NCI-H128 (cell line): ENCODE measurements at regions not wholly inside any gene's neighbourhood (a gene's known extent, or its start where the extent isn't known, plus 50 kb on each side); places are given as distances from the start of the nearest gene placed in this dataset.
"Not testable (repeated sequence)": the region's sequence is repeated elsewhere in the genome, so short reads cannot be mapped to it uniquely, and the experiment has no call there.

Source experiments
- DNase-seq: peaks from one replicate; lab custom pipeline; 2025; ENCODE audit not compliant: unreplicated experiment; lab: John Stamatoyannopoulos, UW

DNA sequence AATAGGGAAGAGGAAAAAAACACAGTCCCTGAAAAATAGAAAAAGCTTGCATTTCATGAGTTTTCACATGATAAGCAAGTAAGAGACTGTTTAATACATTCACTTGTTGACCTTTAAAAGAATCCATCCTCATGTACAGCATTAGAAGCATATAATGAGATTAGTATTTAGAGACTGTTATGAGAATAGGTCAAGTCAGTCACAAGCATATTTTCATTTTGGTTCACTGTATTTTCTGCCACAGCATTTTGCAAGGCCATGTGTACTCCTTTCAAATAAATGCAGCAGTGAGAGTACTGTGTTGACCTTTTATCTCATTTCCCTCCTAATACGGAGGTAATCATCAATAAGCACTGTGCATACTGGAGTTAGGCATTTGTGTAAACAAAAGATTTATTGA, 162.2 kb upstream of the SETMAR start:
- no peak for DNase-seq

DNA sequence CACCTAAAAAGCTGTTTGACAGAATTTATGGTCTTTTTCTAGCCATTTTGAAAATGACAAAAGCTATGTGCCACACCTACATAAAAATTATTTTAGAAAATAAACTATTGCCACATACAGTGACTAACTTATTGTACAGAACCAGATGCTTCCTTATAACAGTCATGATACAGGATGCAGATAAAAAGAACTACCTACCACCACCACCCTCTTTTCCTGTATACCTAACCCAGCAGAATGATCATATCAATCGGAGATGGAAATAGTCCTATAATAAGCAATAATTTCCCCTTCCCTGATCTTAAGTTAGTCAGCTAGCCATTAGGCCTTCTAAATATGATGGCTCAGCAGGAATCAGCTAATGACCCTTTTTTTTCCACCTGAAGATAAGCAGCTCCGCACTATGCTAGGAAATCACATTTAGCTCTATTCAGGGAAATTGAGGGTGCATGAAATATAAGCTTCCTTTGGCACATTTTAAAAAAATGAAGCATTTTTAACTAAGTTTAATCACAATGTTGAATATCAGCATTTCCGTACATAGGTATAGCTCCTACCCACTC, 155.5 kb upstream of the SETMAR start:
- DNase-seq = no peak

DNA sequence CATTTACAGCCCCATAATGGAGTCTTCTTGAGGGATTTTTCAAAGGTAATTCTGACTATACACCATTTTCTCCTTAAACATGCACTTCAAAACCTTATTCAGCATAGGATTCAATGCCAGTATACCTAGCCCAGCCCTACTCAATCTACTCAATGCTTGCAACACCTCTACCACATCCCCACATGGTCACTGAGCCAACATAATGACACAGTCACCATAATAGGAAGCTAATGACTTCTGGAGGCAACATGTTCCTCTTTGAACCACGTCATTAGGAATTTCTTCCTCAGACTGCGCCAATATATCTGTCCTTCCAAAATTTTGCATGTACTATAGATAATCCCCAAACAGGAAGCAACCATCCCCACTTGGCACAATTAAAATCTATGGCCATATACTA, 153.9 kb upstream of the SETMAR start:
- DNase-seq = no peak

DNA sequence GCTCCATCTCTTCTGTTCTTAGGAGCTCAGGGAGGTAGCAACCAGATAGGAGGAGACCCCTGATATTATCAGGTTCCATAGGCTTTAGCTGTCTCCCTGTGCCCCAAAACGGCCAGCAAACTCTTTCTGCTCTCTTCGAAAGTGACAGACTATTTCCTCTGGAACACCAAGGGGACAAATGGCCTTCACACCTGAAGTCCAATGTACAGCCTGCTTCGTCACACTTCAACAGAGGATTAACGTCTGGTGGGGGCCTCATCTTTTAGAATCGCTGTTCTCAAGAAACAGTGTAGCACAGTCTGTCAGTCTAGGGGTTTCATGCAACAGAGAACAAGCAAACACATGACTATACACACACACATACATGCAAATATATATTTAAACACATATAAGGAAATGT, 152.4 kb upstream of the SETMAR start:
- DNase-seq = no peak

DNA sequence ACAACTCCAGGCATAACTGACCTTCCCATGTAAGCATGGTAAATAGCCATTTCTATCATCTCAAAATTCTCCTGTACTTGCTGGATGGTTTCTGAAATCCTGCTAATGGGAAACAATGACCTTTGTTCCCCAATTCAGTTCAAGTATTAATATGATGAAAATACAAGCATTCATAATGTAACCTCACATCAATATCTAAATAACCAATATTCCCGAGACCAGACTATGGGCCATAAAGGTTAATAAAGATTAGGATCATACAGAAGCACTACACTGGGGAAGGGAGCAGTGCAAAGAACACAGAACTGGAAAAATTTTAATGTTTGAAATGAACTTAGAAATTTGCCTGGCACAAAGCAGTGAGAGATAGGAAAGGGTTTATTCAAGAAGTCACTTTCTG, 151.3 kb upstream of the SETMAR start:
- no peak for DNase-seq

DNA sequence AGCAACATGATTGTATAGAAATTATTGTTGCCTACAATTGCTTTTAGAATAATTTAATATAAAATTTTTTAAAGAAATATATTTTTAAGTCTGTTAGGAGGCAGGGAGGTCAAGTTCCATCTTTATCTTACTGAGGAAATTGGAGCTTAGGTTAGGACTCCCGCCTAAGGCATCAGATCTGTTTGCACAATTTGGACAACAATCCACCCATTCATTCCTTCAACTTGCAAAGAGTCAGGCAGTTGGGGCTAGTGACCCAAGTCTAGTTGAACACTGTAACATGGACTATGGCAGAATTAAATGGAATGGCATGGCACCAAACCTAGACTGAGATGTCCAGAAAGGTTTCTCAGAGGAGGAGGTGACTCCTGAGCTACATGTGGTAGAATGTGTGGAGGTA, 149.4 kb upstream of the SETMAR start:
- no peak for DNase-seq

DNA sequence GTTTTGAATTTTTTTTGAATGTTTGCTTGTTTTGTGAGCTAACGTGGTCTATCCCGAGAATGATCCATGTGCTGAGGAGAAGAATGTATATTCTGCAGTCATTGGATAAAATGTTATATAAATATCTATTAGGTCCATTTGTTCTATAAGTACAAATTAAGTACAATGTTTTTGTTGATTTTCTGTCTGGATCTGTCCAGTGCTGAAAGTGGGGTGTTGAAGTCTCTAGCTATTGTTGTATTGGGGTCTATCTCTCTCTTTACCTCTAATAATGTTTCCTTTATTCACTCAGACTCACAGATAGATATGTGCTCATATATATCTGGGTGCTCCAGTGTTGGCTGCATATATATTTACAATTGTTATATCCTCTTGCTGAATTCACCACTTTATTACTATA, 144.8 kb upstream of the SETMAR start:
- DNase-seq = no peak

DNA sequence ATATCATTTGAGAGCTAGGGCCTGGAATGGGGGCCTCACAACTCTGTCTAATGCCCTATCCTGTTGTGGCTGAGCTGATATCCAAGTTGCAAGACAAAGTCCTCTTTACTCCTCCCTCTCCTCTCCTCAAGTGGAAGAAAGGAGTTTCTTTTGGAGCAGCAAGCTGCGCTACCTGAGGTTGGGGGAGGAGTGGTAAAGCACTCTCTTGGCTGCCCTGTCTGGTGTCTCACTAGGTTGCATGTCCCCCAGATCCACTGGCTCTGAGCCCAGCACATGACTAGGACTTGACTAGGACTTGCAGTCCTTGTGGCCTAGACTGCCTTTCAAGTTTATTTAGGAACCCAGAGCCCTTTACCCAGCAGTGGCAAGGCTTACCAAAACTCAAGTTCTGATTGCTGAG, 141.1 kb upstream of the SETMAR start:
- DNase-seq = no peak

DNA sequence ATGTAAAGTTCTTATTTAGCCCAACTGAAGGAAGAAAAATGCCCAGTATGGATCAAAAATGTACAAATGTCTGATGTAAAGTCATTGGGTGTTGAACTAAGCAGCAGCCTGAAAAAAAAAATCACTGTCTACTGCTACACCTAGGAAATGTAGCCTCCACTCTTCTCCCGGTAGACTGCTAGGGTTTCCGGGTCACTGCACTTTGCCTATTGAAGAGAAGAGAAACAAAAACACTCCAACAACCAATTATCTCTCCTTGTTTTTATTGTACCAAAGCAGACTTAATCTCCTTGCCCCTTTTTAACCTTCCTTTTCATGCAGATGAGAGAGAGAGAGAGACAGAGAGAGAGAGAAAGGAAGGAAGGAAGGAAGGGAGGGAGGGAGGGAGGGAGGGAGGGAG, 140.2 kb upstream of the SETMAR start:
- no peak for DNase-seq

DNA sequence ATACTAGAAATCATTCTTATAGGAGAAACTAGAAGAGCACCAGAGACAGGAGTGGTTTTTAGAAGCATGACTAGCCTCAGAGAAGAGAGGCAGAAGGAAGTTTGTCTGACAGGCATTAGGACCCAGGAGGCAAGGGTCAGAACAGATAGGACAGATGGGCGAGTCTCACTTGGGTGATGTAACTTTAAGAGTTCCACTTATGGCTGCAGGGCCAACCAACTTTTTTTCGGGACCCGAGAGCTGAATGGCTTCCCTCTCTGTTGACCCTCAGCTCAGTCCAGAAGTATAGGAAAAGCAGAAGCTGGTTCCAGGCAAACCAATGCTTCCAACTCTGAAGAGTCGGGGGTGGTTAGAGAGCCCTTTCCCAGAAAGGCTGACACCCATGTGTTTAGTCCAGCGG, 136.6 kb upstream of the SETMAR start:
- DNase-seq = no peak

DNA sequence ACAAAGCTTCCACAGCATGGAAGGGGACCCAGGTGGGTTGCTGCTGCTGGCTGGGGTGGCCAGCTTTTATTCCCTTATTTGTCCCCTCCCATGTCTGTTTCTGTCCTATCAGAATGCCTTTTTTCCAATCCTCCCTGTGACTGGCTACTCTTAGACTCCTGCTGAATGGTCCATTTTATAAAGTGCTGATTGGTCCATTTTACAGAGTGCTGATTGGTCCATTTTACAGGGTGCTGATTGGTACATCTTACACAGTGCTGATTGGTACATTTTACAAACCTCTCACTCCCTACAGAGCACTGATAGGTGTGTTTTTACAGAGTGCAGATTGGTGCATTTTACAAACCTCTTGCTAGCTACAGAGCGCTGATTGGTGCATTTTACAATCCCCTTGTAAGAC, 135.9 kb upstream of the SETMAR start:
- not testable (repeated sequence) for DNase-seq

DNA sequence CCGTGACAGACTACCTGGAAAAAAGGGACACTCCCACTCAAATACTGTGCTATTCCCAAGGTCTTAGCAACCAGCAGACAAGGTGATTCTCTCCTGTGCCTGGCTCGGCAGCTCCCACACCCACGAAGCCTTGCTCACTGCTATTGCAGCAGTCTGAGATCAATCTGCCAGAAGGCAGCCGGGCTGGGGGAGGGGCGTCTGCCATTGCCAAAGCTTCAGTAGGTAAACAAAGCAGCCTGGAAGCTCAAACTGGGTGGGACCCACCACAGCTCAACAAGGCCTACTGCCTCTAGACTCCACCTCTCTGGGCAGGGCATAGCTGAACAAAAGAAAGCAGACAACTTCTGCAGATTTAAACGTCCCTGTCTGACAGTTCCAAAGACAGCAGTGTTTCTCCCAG, 128.4 kb upstream of the SETMAR start:
- DNase-seq = no peak

DNA sequence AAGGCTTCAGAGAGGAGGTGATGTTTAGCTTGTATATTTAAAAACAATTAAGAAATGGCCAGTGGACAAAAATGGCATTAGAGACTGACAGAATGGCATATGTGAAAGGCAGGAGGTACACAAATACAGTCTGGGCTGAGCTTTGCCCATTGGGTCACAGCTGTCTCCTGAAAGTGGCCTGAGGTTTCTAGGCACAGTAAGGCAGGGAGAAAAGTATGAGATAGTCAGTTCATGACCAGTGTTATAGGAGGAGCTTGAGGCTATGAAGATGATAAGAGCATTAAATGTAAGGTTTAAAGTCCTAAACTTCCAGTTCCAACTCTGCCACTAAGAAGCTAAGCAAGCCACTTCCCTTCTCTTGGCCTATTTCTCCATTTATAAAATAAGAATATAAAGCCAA, 111.2 kb upstream of the SETMAR start:
- DNase-seq = no peak

DNA sequence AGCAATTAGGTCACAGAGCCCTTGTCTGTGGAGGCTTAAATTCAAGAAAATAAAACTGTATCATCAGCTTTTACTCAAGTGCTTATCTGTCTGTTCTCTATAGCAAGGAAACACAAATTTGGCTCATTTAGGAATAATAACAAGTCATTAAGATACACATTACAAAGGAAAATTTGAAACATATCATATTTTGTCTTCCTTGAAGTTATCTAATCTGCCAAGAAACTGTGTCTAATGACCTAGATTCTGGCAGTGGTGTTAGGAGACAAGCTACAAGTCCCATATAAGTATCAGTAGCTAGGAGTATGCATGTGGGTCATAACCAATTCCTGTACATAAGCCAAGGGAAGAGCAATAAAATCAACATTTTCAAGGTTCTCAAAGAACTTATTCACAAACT, 108.2 kb upstream of the SETMAR start:
- no peak for DNase-seq

DNA sequence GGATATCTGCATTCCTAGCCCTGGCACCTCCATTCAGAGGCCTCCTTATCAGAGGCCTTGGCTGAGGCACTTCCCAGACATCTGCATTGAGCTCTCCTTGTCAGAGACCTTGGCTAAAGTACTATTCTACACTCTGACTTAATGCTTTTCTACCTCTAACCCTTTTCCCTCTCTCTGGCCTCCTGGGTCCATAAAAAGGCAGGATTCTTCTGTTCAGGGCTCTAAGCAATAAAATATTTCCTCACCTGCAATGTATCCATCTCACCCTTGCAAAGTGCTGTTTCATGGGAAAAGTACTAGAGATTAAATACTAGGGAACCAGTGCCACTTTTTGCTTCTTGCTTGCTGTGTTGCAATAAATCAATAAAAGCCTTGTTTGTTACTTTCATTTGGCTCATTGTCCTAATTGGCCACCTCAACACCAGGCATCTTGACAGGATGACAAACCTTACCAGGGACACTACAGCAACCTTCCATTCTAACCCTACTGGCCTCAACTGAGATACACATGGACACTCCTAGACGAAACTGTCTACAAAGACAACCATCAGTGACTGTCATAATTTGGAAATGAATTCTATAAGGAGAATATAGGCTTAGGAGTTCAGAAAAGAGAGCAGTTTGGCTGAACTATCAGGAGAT, 106.5 kb upstream of the SETMAR start:
- no peak for DNase-seq

DNA sequence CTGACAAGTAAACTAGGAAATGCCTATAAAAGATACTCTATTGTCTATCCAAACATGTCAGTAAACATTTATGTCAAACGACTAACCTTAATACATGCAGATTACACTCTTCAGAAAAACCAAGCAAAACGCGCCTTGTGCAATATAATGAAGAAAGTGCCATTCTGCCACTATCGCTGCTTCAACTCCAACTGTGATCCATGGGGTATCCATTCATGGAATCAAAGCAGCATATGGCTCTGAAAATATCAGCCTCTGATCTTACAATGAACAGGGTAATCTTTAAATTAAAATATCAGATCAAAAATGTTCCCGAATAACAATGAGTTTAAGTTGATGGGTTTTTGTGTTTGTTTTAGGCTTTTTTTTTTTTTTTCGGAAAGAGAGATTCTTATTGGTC, 105.5 kb upstream of the SETMAR start:
- DNase-seq = no peak

DNA sequence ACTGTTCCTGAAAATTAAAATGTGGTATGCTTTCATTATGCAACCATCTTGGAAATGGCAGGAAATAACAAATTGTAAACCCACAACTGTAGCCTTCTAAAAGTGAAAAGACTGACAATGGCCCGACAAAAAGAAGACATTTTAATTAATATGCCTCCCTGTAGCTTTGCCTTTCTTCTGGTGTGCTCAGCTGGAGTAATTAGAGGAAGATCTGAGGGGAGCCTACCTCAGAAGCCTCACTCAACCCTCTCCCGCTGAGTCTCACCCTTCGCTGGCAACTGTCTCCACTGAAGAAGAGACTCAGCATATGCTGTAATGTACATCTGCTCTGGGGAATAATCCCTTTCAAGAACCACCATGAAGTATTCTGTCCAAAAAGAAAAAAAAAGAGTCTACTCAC, 104.7 kb upstream of the SETMAR start:
- DNase-seq = no peak

DNA sequence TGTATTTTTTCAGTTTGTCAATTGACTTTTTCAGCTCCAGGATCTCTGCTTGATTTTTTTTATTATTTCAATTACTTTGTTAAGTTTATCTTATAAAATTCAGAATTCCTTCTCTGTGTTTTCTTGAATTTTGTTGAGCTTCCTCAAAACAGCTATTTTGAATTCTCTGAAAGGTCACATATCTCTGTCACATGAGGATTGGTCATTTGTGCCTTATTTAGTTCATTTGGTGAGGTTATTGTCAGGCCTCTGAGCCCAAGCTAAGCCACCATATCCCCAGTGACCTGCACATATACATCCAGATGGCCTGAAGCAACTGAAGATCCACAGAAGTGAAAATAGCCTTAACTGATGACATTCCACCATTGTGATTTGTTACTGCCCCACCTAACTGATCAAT, 98.4 kb upstream of the SETMAR start:
- DNase-seq = not testable (repeated sequence)

DNA sequence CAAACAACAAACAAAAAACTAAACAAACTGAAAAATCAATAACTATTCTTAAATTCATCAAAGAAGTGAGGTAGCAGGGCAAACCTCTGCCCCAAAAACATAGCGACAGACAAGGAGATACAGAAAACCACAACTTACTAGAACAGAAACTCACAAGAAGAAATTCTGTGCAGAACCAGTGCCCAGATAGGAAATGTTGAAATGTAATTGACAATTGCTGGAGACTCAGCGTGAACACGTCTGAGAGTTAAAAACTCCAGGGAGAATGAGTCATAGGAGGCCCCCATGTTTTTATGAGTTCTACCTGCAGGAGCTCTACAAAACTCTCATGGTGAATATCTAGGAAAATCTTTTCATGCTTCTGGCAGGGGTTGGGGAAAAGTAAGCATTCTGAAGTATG, 95.5 kb upstream of the SETMAR start:
- DNase-seq = no peak

DNA sequence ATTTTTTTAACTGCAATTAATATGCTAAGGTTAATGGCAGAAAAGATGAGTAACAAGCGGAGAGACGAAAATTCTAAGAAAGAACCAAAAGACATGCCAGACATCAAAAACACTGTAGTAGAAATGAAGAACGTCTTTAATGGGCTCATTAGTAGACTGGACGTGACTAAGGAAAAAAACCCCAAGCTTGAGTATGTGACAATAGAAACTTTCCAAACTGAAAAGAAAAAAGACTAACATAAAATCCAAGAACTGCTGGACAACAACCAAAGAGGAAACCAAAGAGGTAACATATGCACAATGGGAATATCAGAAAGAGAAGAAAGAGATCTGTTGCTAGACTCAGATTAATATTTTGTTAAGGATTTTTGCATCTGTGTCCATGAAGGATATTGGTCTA, 94.6 kb upstream of the SETMAR start:
- no peak for DNase-seq

DNA sequence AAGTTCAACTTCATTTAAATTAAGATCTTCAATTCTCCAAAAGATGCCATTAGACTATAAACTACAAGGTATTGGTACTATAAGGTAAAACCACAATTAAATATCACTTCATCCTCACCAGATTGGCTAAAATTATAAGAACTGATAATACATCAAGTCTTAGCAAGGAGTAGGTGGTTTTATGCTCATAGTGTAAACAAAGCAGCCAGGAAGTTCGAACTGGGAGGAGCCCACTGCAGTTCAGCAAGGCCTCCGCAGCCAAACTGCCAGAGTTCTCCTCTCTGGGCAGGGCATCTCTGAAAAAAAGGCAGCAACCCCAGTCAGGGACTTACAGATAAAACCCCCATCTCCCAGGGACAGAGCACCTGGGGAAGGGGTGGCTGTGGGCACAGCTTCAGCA, 91.6 kb upstream of the SETMAR start:
- DNase-seq = no peak

DNA sequence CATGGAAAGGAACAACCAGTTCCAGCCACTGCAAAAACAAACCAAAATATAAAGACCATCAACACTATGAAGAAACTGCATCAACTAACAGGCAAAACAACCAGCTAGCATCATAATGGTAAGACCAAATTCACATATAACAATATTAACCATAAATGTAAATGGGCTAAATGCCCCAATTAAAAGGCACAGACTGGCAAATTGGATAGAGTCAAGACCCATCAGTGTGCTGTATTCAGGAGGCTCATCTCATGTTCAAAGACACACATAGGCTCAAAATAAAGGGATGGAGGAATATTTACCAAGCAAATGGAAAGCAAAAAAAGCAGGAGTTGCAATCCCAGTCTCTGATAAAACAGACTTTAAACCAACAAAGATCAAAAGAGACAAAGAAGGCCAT, 89.7 kb upstream of the SETMAR start:
- DNase-seq = not testable (repeated sequence)

DNA sequence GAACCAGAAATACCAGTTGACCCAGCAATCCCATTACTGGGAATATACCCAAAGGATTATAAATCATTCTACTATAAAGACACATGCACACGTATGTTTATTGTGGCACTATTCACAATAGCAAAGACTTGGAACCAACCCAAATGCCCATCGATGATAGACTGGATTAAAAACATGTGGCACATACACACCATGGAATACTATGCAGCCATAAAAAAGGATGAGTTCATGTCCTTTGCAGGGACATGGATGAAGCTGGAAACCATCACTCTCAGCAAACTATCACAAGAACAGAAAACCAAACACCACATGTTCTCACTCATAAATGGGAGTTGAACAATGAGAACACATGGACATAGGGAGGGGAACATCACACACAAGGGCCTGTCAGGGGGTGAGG, 86.2 kb upstream of the SETMAR start:
- DNase-seq = not testable (repeated sequence)
